H1 (cell line): ENCODE measurements at regions not wholly inside any gene's neighbourhood (a gene's known extent, or its start where the extent isn't known, plus 50 kb on each side); places are given as distances from the start of the nearest gene placed in this dataset.

ENCODE experiments used
- BCL11A ChIP-seq, 2 experiments: IDR thresholded peaks; one replicate each; pipeline ENCODE4 v1.6.1; 2011; ENCODE audit warnings: low read depth in 2 of 2, low read length in 2 of 2, mild to moderate bottlenecking in 2 of 2
- CTCF ChIP-seq, 3 experiments: IDR thresholded peaks; 1 replicate in 2 of 3; 2 replicates in 1 of 3; pipeline versions ENCODE4 v1.5.1 to v1.6.1; 2011; ENCODE audit warnings: low read length in 3 of 3, mild to moderate bottlenecking in 3 of 3, inconsistent platforms in 2 of 3, low read depth in 1 of 3, moderate library complexity in 1 of 3; ENCODE audit not compliant: insufficient read depth in 1 of 3; ENCODE audit errors: control extremely low read depth in 1 of 3
- EZH2 ChIP-seq: fragments of 200-600 bp; sonication (generic); IDR thresholded peaks from 2 replicates; pipeline ENCODE4 v1.7.1; 2012; ENCODE audit warnings: low read depth, mild to moderate bottlenecking, moderate library complexity, low read length, inconsistent platforms; ENCODE audit not compliant: severe bottlenecking
- GTF2F1 ChIP-seq: IDR thresholded peaks from 2 replicates; pipeline ENCODE4 v1.6.1; 2012; ENCODE audit warnings: low read depth, low read length, improper control_type of control experiment, borderline replicate concordance
- JUN ChIP-seq: IDR thresholded peaks from 2 replicates; pipeline ENCODE4 v1.6.1; 2011; ENCODE audit warnings: low read depth, mild to moderate bottlenecking, improper control_type of control experiment, low read length
- JUND ChIP-seq: IDR thresholded peaks from 2 replicates; pipeline ENCODE4 v1.6.1; 2011; ENCODE audit warnings: mild to moderate bottlenecking, improper control_type of control experiment, low read length
- KDM1A ChIP-seq: fragments of 200-600, 300-600 bp; sonication (generic); IDR thresholded peaks from 2 replicates; pipeline ENCODE4 v1.7.1; 2016; ENCODE audit warnings: mild to moderate bottlenecking, low read length, borderline replicate concordance
- POLR2A ChIP-seq, 2 experiments: IDR thresholded peaks; 1 replicate in 1 of 2; 2 replicates in 1 of 2; pipeline ENCODE4 v1.6.1; 2011; ENCODE audit warnings: low read depth in 2 of 2, low read length in 2 of 2, mild to moderate bottlenecking in 2 of 2; ENCODE audit errors: control extremely low read depth in 1 of 2
- POLR2AphosphoS5 ChIP-seq: IDR thresholded peaks from 2 replicates; pipeline ENCODE4 v1.6.1; 2011; ENCODE audit warnings: low read depth, low read length
- SP1 ChIP-seq: IDR thresholded peaks from 2 replicates; pipeline ENCODE4 v1.6.1; 2011; ENCODE audit warnings: low read depth, low read length
- SP2 ChIP-seq: IDR thresholded peaks from 2 replicates; pipeline ENCODE4 v1.6.1; 2012; ENCODE audit warnings: mild to moderate bottlenecking, low read length, inconsistent platforms
- SRF ChIP-seq: IDR thresholded peaks from 2 replicates; pipeline ENCODE4 v1.6.1; 2011; ENCODE audit warnings: mild to moderate bottlenecking, low read depth, low read length, moderate library complexity
- TAF1 ChIP-seq: IDR thresholded peaks from 2 replicates; pipeline ENCODE4 v1.6.1; 2011; ENCODE audit warnings: mild to moderate bottlenecking, low read depth, low read length

- TF ChIP-seq BCL11A (IDR thresholded peaks at IDR 0.05; ENCODE audit: low read depth in 2 of 2, low read length in 2 of 2) (no peak), POLR2AphosphoS5 (no peak), CTCF (IDR thresholded peaks at IDR 0.05; ENCODE audit: control extremely low read depth in 1 of 3, insufficient read depth in 1 of 3, low read depth in 1 of 3, low read length in 3 of 3) (no peak), KDM1A (no peak), GTF2F1 (no peak), POLR2A (IDR thresholded peaks at IDR 0.05; ENCODE audit: control extremely low read depth in 1 of 2, low read depth in 2 of 2, low read length in 2 of 2) (no peak), SP1 (no peak), SRF (no peak), JUND (no peak), SP2 (no peak), TAF1 (no peak), JUN (no peak), EZH2 (no peak)
Observed at GRCh38 chr12:58321414-58321813, 380.0 kb downstream of the ATP23 start.
